Body of pancreas (tissue), 4 donors: ENCODE measurements at regions not wholly inside any gene's neighbourhood (a gene's known extent, or its start where the extent isn't known, plus 50 kb on each side); places are given as distances from the start of the nearest gene placed in this dataset.

Experiments used
- ATAC-seq: fragments of 150-250 bp; one replicate; pipeline ENCODE4 v1.9.1; 2016
- DNase-seq, 4 donors: peaks; one replicate each; pipeline ENCODE4 v3.0.0-alpha.2; 2019
- H3K27ac ChIP-seq, 4 donors: fragments of 200-600 bp; sonication (generic); 1 replicate in 3 of 4; 2 replicates in 1 of 4; pipeline versions ENCODE4 v1.5.1 to v1.6.1; 2016 to 2019; ENCODE audit warnings: mild to moderate bottlenecking in 1 of 4, mixed read lengths in 1 of 4, moderate library complexity in 1 of 4
- H3K27me3 ChIP-seq, 2 donors: fragments of 200-600 bp; sonication (generic); one replicate each; pipeline ENCODE4 v1.6.0; 2016; ENCODE audit warnings: mild to moderate bottlenecking in 1 of 2
- H3K36me3 ChIP-seq, 2 donors: fragments of 200-600 bp; sonication (generic); replicated peaks in 1 of 2; 2 replicates each; pipeline ENCODE4 v1.5.1; 2016; ENCODE audit warnings: low read depth in 2 of 2; ENCODE audit not compliant: insufficient read depth in 1 of 2
- H3K4me1 ChIP-seq: fragments of 200-600 bp; sonication (generic); one replicate; pipeline ENCODE4 v1.6.0; 2016
- H3K4me3 ChIP-seq, 2 donors: fragments of 200-600 bp; sonication (generic); 1 replicate in 1 of 2; 2 replicates in 1 of 2; pipeline ENCODE4 v1.5.1; 2016 to 2019
- H3K9me3 ChIP-seq, 3 donors: fragments of 200-600 bp; sonication (generic); 1 replicate in 2 of 3; 2 replicates in 1 of 3; pipeline ENCODE4 v1.5.1; 2016
- CTCF ChIP-seq, 7 experiments: fragments of 450-650 bp in 4 of 7; fragments of 200-600 bp in 3 of 7; sonication (generic) in 3 of 7; IDR thresholded peaks; one replicate each; pipeline ENCODE4 v1.5.1; 2016 to 2019; ENCODE audit warnings: antibody characterized with exemption in 7 of 7
- POLR2A ChIP-seq, 3 donors: fragments of 450-650 bp; IDR thresholded peaks; one replicate each; pipeline ENCODE4 v1.6.1; 2016; ENCODE audit warnings: antibody characterized with exemption in 3 of 3, mild to moderate bottlenecking in 2 of 3
- WGBS, 2 donors: methylation state at CpG; one replicate each; pipeline ENCODE4 v1.1.5; 2017; 5-methylcytosine and 5-hydroxymethylcytosine counted together
- intact Hi-C: fragments of 100-400 bp; cut with DNase I; formaldehyde crosslinking; loops from one replicate; pipeline ENCODE4 v1.15.1; 2023

GRCh38 chr21:35111321-35111930, 62.3 kb upstream of the RUNX1 start:
- ATAC-seq: no peak
- Histone ChIP-seq H3K4me1 (no peaks in the 10 kb centered on the region), H3K27me3 (no peaks in the 10 kb centered on the region), H3K4me3 (no peak overlapping the region), H3K36me3 (no peaks in the 10 kb centered on the region), H3K9me3 (no peaks in the 10 kb centered on the region), H3K27ac (no peak overlapping the region)
- intact Hi-C loops: no loop called here
- DNase-seq: no peak
- TF ChIP-seq CTCF (IDR thresholded peaks at IDR 0.05): no peak
- TF ChIP-seq POLR2A (IDR thresholded peaks at IDR 0.05): no peak
- WGBS, 2 donors: 49 to 54% methylated on average over 4 of the region's 4 CpGs

GRCh38 chr21:35108887-35109286, 59.8 kb upstream of the RUNX1 start:
- no peaks in the 10 kb centered on the region for H3K36me3 ChIP-seq
- H3K27me3 ChIP-seq: no peaks in the 10 kb centered on the region
- no peak overlapping the region for H3K4me3 ChIP-seq
- ATAC-seq (no peak), DNase-seq (no peak)
- no peak overlapping the region for H3K27ac ChIP-seq
- TF ChIP-seq CTCF (IDR thresholded peaks at IDR 0.05) (no peak), POLR2A (IDR thresholded peaks at IDR 0.05) (no peak)
- H3K4me1 ChIP-seq: no peaks in the 10 kb centered on the region
- 55 to 60% methylated on average over 3 of the region's 3 CpGs for WGBS, 2 donors
- no peaks in the 10 kb centered on the region for H3K9me3 ChIP-seq
- intact Hi-C loops: no loop called here

- WGBS, 2 donors: 71 to 72% methylated on average over 6 of the region's 6 CpGs
- no peak for ATAC-seq
- no peak overlapping the region for H3K4me3 ChIP-seq
- no peaks in the 10 kb centered on the region for H3K27me3 ChIP-seq
- no peak for DNase-seq
- H3K27ac ChIP-seq: no peak overlapping the region
- no peaks in the 10 kb centered on the region for H3K36me3 ChIP-seq
- intact Hi-C loops: no loop called here
- TF ChIP-seq POLR2A (IDR thresholded peaks at IDR 0.05) (no peak), CTCF (IDR thresholded peaks at IDR 0.05) (no peak)
- no peaks in the 10 kb centered on the region for H3K9me3 ChIP-seq
- no peaks in the 10 kb centered on the region for H3K4me1 ChIP-seq
Observed at GRCh38 chr21:35107520-35107919, 58.4 kb upstream of the RUNX1 start.

- ATAC-seq (no peak), DNase-seq (no peak)
- TF ChIP-seq POLR2A (IDR thresholded peaks at IDR 0.05) (no peak), CTCF (IDR thresholded peaks at IDR 0.05) (no peak)
- intact Hi-C loops: no loop called here
- H3K36me3 ChIP-seq: no peaks in the 10 kb centered on the region
- H3K27ac ChIP-seq: no peak overlapping the region
- no peaks in the 10 kb centered on the region for H3K9me3 ChIP-seq
- H3K4me1 ChIP-seq: no peaks in the 10 kb centered on the region
- WGBS, 2 donors: 53 to 62% methylated on average over 11 of the region's 11 CpGs
- H3K27me3 ChIP-seq: no peaks in the 10 kb centered on the region
- H3K4me3 ChIP-seq: no peak overlapping the region
Observed at GRCh38 chr21:35106246-35106835, 57.2 kb upstream of the RUNX1 start.
